ENCODE measurements at regions not wholly inside any gene's neighbourhood (a gene's known extent, or its start where the extent isn't known, plus 50 kb on each side); places are given as distances from the start of the nearest gene placed in this dataset.

- TF ChIP-seq CTCF (IDR thresholded peaks at IDR 0.05; ENCODE audit: poor library complexity, severe bottlenecking) (no peak), TAF1 (IDR thresholded peaks at IDR 0.05; ENCODE audit: low read depth) (no peak), EZH2 (IDR thresholded peaks at IDR 0.05; ENCODE audit: borderline replicate concordance, insufficient read depth, low read length, poor library complexity, severe bottlenecking) (no peak), EP300 (conservative IDR thresholded peaks at IDR 0.05; ENCODE audit: poor library complexity, severe bottlenecking) (no peak), REST (IDR thresholded peaks at IDR 0.05; ENCODE audit: borderline replicate concordance) (no peak), RAD21 (conservative IDR thresholded peaks at IDR 0.05) (no peak), MXI1 (conservative IDR thresholded peaks at IDR 0.05; ENCODE audit: poor library complexity, severe bottlenecking) (no peak)
Measured at GRCh38 chr5:164600274-164600673, 1094.9 kb downstream of the MAT2B start.
